D721Med (cell line): ENCODE measurements at regions not wholly inside any gene's neighbourhood (a gene's known extent, or its start where the extent isn't known, plus 50 kb on each side); places are given as distances from the start of the nearest gene placed in this dataset.
A peak's percentile ranks its signal among the peaks of the same experiment; 100 is the strongest.

ENCODE experiments used
- DNase-seq: peaks from one replicate; pipeline ENCODE4 v3.0.0; 2011; ENCODE audit warnings: low spot score; ENCODE audit not compliant: insufficient read length
- FAIRE-seq: peaks from 2 replicates; lab custom pipeline; 2011; peaks lifted over from hg19 to GRCh38; lab: Jason Lieb, UNC
- TF ChIP-seq, protein P1 (sequence below): IDR thresholded peaks from 2 replicates; pipeline ENCODE4 v1.5.1; 2012; ENCODE audit warnings: mild to moderate bottlenecking, control low read depth; ENCODE audit not compliant: insufficient read depth; ENCODE audit errors: missing control alignments

- TF ChIP-seq, protein P1, sequence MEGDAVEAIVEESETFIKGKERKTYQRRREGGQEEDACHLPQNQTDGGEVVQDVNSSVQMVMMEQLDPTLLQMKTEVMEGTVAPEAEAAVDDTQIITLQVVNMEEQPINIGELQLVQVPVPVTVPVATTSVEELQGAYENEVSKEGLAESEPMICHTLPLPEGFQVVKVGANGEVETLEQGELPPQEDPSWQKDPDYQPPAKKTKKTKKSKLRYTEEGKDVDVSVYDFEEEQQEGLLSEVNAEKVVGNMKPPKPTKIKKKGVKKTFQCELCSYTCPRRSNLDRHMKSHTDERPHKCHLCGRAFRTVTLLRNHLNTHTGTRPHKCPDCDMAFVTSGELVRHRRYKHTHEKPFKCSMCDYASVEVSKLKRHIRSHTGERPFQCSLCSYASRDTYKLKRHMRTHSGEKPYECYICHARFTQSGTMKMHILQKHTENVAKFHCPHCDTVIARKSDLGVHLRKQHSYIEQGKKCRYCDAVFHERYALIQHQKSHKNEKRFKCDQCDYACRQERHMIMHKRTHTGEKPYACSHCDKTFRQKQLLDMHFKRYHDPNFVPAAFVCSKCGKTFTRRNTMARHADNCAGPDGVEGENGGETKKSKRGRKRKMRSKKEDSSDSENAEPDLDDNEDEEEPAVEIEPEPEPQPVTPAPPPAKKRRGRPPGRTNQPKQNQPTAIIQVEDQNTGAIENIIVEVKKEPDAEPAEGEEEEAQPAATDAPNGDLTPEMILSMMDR = no peak
- DNase-seq (no peak), FAIRE-seq (no peak)
These were observed 74.6 kb upstream of the NUDT7 start for GRCh38 chr16:77647726-77648125.

DNA sequence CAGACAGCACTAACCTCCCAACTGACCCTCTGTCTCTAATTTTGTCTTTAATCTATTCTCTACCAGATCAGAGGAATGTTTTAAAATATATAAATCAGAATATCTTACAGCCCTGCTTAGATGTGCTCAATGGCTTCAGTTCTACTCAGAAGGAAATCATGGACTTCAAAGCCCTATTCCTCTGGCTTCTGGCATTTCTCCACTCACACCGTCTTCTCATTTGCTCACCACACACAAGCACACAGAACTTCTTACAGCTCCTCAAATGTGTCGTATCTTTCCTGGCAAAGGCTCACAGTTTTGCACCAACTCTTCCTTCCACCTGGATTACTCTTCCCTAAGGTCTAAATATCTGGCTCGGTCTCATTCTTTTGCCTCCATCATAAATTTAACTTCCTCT, 71.6 kb upstream of the NUDT7 start:
- TF ChIP-seq, protein P1 = no peak
- no peak for DNase-seq
- no peak for FAIRE-seq

- DNase-seq (no peak), FAIRE-seq (no peak)
- TF ChIP-seq, protein P1 = no peak
These were observed 69.9 kb upstream of the NUDT7 start for GRCh38 chr16:77652399-77652798.

DNA sequence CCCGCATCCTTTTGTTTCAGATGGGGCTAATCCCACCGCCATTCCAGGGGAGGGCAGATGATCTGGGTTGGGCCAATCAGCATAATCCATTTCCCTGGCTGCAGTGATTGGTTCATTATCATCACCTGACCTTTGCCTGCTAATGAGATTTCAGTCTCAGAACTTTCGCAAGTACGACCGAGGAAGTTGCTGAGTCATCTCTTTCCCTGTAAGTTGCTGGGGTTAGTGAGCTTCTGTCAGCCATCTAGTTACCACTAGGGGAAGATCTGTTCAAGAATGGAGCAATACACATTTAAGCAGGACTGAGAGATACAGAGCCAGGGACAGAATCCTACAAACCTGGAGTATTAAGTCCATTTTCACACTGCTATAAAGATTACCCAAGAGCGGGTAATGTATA, 65.3 kb upstream of the NUDT7 start:
- TF ChIP-seq, protein P1 = no peak
- FAIRE-seq = no peak

DNA sequence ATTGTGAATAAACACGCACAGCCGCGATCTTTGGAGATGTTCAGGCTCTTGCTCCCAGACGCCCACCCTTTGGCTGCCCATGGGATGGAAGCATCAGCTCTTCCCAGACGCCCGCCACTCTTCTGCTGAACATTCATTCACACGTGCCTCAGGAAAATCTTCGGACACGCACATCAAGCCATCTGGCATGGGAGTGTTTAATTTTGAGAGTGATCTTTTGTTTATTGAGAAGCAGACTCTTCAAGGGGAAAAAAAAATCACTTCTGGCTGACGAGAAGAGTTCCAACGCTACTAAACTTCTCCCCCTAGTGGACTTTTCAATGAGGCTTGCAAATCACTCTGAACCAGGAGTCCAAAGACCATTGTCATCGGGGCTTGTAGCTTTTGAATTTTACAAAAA, 62.0 kb upstream of the NUDT7 start:
- DNase-seq (no peak), FAIRE-seq (no peak)
- TF ChIP-seq, protein P1 = peak; percentile 54

More for the DNA sequence above, 65.3 kb upstream of the NUDT7 start:
- no peak for DNase-seq

DNA sequence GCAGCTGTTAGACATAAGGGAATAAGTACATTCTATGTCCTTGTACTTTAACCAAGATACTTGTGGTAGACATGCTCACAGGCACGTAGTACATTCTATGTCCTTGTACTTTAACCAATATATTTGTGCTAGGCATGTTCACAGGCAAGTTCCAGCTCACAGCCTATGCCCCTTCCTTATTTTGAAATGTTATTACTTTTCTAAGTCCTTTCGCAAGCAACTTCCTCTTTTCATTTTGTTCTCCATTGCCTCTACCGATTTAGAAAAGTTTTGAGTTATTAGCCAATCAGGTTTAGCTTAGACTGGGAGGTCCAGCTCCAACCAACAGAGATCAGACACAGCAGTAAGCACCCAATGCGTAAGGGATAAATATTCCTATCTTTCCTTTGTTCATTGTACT, 60.1 kb upstream of the NUDT7 start:
- TF ChIP-seq, protein P1 = no peak
- FAIRE-seq (no peak), DNase-seq (no peak)

DNA sequence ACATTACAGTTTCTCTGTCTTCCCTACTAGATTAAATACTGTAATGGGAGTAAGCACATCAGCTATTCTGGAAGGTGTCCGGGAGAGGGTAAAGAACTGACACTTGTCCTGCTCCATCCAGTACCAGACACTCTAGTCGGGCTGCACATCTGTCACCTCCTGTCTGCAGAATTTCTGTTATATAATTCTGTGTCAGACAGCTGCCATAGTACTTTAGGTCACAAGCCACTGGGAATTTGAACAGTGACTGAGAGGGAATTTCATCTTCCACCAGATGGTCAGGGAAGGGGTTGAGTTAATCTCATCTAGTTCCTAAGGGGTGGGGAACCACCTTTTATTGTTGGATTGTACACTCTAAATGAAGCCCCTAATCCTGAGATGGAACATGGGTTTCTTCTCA, 58.6 kb upstream of the NUDT7 start:
- TF ChIP-seq, protein P1 = no peak
- FAIRE-seq (no peak), DNase-seq (peak; percentile 17)
